IPS-NIHi7 (cell line): ENCODE measurements at regions not wholly inside any gene's neighbourhood (a gene's known extent, or its start where the extent isn't known, plus 50 kb on each side); places are given as distances from the start of the nearest gene placed in this dataset.
"Not testable (repeated sequence)": the region's sequence is repeated elsewhere in the genome, so short reads cannot be mapped to it uniquely, and the experiment has no call there.

ENCODE experiments used
- DNase-seq: peaks from one replicate; pipeline ENCODE4 v3.0.0; 2012; ENCODE audit warnings: mixed read lengths; ENCODE audit errors: extremely low spot score

- no peak for DNase-seq
These were observed 163.5 kb downstream of the C9orf50 start for GRCh38 chr9:129457325-129457779.

GRCh38 chr9:129456549-129457324 is 164.2 kb downstream of the C9orf50 start:
- no peak for DNase-seq

GRCh38 chr9:129455151-129455995 is 165.5 kb downstream of the C9orf50 start:
- DNase-seq: no peak

GRCh38 chr9:129454467-129455067 is 166.3 kb downstream of the C9orf50 start:
- DNase-seq: no peak

- DNase-seq: no peak
These were observed 167.2 kb downstream of the C9orf50 start for GRCh38 chr9:129453734-129454133.

- no peak for DNase-seq
These were observed 169.2 kb downstream of the C9orf50 start for GRCh38 chr9:129451669-129452068.

- no peak for DNase-seq
These were observed 169.7 kb downstream of the C9orf50 start for GRCh38 chr9:129451089-129451656.

GRCh38 chr9:129449066-129449465 is 171.8 kb downstream of the C9orf50 start:
- DNase-seq: no peak

- DNase-seq: no peak
These were observed 173.9 kb downstream of the C9orf50 start for GRCh38 chr9:129446828-129447550.

- no peak for DNase-seq
These were observed 175.1 kb downstream of the C9orf50 start for GRCh38 chr9:129445794-129446306.

GRCh38 chr9:129443515-129444164 is 177.3 kb downstream of the C9orf50 start:
- not testable (repeated sequence) for DNase-seq

GRCh38 chr9:129442803-129443511 is 177.9 kb downstream of the C9orf50 start:
- no peak for DNase-seq

- no peak for DNase-seq
These were observed 179.0 kb downstream of the C9orf50 start for GRCh38 chr9:129441852-129442251.

- DNase-seq: no peak
These were observed 180.3 kb downstream of the C9orf50 start for GRCh38 chr9:129440435-129441186.

- no peak for DNase-seq
These were observed 181.7 kb downstream of the C9orf50 start for GRCh38 chr9:129439242-129439641.

- no peak for DNase-seq
These were observed 183.1 kb downstream of the C9orf50 start for GRCh38 chr9:129437626-129438323.

- peak; percentile 68 for DNase-seq
These were observed 183.9 kb downstream of the C9orf50 start for GRCh38 chr9:129436751-129437625.
